ENCODE measurements at regions not wholly inside any gene's neighbourhood (a gene's known extent, or its start where the extent isn't known, plus 50 kb on each side); places are given as distances from the start of the nearest gene placed in this dataset.

GRCh38 chr7:35522697-35523096 is 172.2 kb downstream of the HERPUD2 start:
- H4K20me1 ChIP-seq (ENCODE audit: insufficient read depth, low read length): no peaks in the 10 kb centered on the region
- no peaks in the 10 kb centered on the region for H3K27me3 ChIP-seq (ENCODE audit: insufficient read depth, low read length)

GRCh38 chr7:35521941-35522340 is 173.0 kb downstream of the HERPUD2 start:
- Histone ChIP-seq H3K9me3 (ENCODE audit: low read length) (no peaks in the 10 kb centered on the region), H3K4me2 (ENCODE audit: low read length) (no peak overlapping the region), H3K4me1 (ENCODE audit: insufficient read depth, low read length, severe bottlenecking) (no peaks in the 10 kb centered on the region), H3K27me3 (ENCODE audit: insufficient read depth, low read length) (no peaks in the 10 kb centered on the region), H3K4me3 (ENCODE audit: low read depth, low read length, poor library complexity, severe bottlenecking) (no peak overlapping the region), H3F3A (ENCODE audit: insufficient read depth, low read length) (no peaks in the 10 kb centered on the region), H3K36me3 (ENCODE audit: insufficient read depth, low read length) (no peaks in the 10 kb centered on the region), H3K27ac (ENCODE audit: low read depth, low read length, poor library complexity, severe bottlenecking) (no peak overlapping the region), H3K9ac (ENCODE audit: low read length) (no peak overlapping the region), H2AFZ (ENCODE audit: low read length) (no peak overlapping the region), H4K20me1 (ENCODE audit: insufficient read depth, low read length) (no peaks in the 10 kb centered on the region), H3K79me2 (ENCODE audit: insufficient read depth, low read length) (no peaks in the 10 kb centered on the region), H3K9me2 (ENCODE audit: low read depth, low read length) (no peaks in the 10 kb centered on the region)
- TF ChIP-seq CTCF (IDR thresholded peaks at IDR 0.05; ENCODE audit: low read length) (no peak), EZH2 (IDR thresholded peaks at IDR 0.05; ENCODE audit: borderline replicate concordance, low read length) (no peak)

More at GRCh38 chr7:35522697-35523096, 172.2 kb downstream of the HERPUD2 start:
- H3K36me3 ChIP-seq (ENCODE audit: insufficient read depth, low read length): no peaks in the 10 kb centered on the region
- H3K9ac ChIP-seq (ENCODE audit: low read length): no peak overlapping the region
- H3K4me2 ChIP-seq (ENCODE audit: low read length): no peak overlapping the region
- no peaks in the 10 kb centered on the region for H3K9me3 ChIP-seq (ENCODE audit: low read length)
- no peaks in the 10 kb centered on the region for H3K4me1 ChIP-seq (ENCODE audit: insufficient read depth, low read length, severe bottlenecking)
- no peak overlapping the region for H2AFZ ChIP-seq (ENCODE audit: low read length)
- H3F3A ChIP-seq (ENCODE audit: insufficient read depth, low read length): no peaks in the 10 kb centered on the region
- no peaks in the 10 kb centered on the region for H3K79me2 ChIP-seq (ENCODE audit: insufficient read depth, low read length)
- H3K27ac ChIP-seq (ENCODE audit: low read depth, low read length, poor library complexity, severe bottlenecking): no peak overlapping the region
- TF ChIP-seq CTCF (IDR thresholded peaks at IDR 0.05; ENCODE audit: low read length) (no peak), EZH2 (IDR thresholded peaks at IDR 0.05; ENCODE audit: borderline replicate concordance, low read length) (no peak)
- H3K9me2 ChIP-seq (ENCODE audit: low read depth, low read length): no peaks in the 10 kb centered on the region
- no peak overlapping the region for H3K4me3 ChIP-seq (ENCODE audit: low read depth, low read length, poor library complexity, severe bottlenecking)

GRCh38 chr7:35520810-35521625 is 173.9 kb downstream of the HERPUD2 start:
- H4K20me1 ChIP-seq (ENCODE audit: insufficient read depth, low read length): no peaks in the 10 kb centered on the region
- H3K27me3 ChIP-seq (ENCODE audit: insufficient read depth, low read length): no peaks in the 10 kb centered on the region
- no peak overlapping the region for H3K4me3 ChIP-seq (ENCODE audit: low read depth, low read length, poor library complexity, severe bottlenecking)
- no peak overlapping the region for H3K27ac ChIP-seq (ENCODE audit: low read depth, low read length, poor library complexity, severe bottlenecking)
- no peaks in the 10 kb centered on the region for H3K4me1 ChIP-seq (ENCODE audit: insufficient read depth, low read length, severe bottlenecking)
- H3K36me3 ChIP-seq (ENCODE audit: insufficient read depth, low read length): no peaks in the 10 kb centered on the region
- no peak overlapping the region for H2AFZ ChIP-seq (ENCODE audit: low read length)
- no peaks in the 10 kb centered on the region for H3K9me2 ChIP-seq (ENCODE audit: low read depth, low read length)
- no peaks in the 10 kb centered on the region for H3K79me2 ChIP-seq (ENCODE audit: insufficient read depth, low read length)
- TF ChIP-seq EZH2 (IDR thresholded peaks at IDR 0.05; ENCODE audit: borderline replicate concordance, low read length): no peak
- TF ChIP-seq CTCF (IDR thresholded peaks at IDR 0.05; ENCODE audit: low read length): no peak
- H3K4me2 ChIP-seq (ENCODE audit: low read length): no peak overlapping the region
- H3F3A ChIP-seq (ENCODE audit: insufficient read depth, low read length): no peaks in the 10 kb centered on the region
- H3K9me3 ChIP-seq (ENCODE audit: low read length): no peaks in the 10 kb centered on the region
- no peak overlapping the region for H3K9ac ChIP-seq (ENCODE audit: low read length)

All from OCI-LY1 (cell line).